GM13976 (cell line): ENCODE measurements at regions not wholly inside any gene's neighbourhood (a gene's known extent, or its start where the extent isn't known, plus 50 kb on each side); places are given as distances from the start of the nearest gene placed in this dataset.

Source experiments
- DNase-seq: peaks from one replicate; pipeline ENCODE4 v3.0.0; 2012; ENCODE audit warnings: low spot score
- in situ Hi-C: fragments of 300-500 bp; cut with MboI; formaldehyde crosslinking; loops from one replicate; pipeline ENCODE4 v1.12.0; 2022; ENCODE audit warnings: low sequenced_read_pairs, mixed read lengths, inconsistent platforms; ENCODE audit not compliant: unreplicated experiment
- TF ChIP-seq, protein P1 (sequence below): IDR thresholded peaks from 2 replicates; pipeline ENCODE4 v1.5.1; 2012; ENCODE audit warnings: borderline replicate concordance, mild to moderate bottlenecking; ENCODE audit not compliant: insufficient read depth; ENCODE audit errors: extremely low read depth, missing control alignments, control extremely low read depth

DNA sequence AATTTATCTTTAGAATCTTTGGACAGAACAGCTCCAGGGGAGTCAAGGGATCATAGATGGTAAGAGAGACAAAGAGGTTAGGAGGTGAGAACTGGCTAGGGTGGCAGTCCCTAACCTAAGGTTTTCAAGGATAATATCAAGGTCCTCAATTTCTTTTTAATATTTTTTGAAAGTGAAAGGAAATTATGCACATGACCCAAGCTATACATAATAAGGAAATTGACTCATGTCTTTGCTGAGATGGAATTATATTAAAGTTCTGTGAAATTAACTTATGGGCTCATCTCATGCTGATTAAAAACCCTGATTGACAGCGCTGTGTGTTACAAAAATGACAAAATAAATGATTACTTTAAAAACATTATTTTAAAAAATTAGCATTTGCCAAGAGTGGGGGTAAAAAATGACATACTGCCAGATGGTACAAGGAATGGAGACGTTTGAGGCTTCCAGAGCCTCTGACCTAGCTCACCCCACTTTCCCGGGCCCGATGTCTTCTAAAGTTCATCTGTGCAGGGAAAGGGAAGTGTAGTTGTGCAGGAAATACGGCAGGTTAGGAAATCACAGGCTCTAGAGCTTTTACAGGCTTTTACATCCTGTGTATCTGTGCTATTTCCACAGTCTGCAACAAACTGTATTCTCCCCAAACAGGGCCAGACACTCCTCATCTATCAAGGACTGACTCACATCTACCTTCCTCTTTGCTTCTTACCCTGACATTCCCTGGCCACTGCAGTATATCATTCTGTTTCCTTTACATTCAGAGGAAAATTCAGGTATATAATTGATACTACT lies 185.6 kb upstream of the PRSS58 start:
- TF ChIP-seq, protein P1, sequence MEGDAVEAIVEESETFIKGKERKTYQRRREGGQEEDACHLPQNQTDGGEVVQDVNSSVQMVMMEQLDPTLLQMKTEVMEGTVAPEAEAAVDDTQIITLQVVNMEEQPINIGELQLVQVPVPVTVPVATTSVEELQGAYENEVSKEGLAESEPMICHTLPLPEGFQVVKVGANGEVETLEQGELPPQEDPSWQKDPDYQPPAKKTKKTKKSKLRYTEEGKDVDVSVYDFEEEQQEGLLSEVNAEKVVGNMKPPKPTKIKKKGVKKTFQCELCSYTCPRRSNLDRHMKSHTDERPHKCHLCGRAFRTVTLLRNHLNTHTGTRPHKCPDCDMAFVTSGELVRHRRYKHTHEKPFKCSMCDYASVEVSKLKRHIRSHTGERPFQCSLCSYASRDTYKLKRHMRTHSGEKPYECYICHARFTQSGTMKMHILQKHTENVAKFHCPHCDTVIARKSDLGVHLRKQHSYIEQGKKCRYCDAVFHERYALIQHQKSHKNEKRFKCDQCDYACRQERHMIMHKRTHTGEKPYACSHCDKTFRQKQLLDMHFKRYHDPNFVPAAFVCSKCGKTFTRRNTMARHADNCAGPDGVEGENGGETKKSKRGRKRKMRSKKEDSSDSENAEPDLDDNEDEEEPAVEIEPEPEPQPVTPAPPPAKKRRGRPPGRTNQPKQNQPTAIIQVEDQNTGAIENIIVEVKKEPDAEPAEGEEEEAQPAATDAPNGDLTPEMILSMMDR: no peak
- in situ Hi-C loops: no loop called here
- DNase-seq: no peak

DNA sequence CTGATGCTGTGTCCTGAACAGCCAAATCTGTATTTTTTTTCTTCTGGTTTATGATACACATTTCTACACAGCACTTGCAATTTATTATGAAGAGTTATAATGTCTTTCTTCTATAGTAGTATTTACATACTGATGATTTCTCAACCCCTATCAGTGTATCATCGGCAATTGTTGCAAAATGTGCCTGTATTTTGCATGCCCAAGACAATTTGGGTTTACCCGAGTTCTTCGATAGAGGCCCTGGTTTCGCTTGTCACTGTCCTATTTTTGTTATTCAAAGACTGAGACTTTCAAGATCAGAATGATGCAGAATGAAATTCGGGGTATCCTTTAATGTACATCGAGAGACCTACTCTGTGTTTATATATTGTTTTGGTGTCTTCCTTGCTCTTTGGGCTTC lies 184.5 kb upstream of the PRSS58 start:
- DNase-seq: no peak
- in situ Hi-C loops: no loop called here
- TF ChIP-seq, protein P1: no peak

DNA sequence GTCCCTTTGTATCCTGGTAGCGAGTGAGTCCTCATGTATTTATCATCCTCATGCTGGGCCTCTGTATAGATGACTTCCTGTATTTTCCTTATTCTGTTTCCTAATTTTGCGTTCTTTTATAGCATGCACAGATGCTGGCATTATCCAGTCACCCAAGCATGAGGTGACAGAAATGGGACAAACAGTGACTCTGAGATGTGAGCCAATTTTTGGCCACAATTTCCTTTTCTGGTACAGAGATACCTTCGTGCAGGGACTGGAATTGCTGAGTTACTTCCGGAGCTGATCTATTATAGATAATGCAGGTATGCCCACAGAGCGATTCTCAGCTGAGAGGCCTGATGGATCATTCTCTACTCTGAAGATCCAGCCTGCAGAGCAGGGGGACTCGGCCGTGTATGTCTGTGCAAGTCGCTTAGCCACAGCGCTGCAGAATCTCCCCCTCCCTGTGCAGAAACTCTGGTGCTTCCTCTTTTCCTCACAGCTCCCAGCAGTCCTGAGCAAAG lies 183.1 kb upstream of the PRSS58 start:
- DNase-seq: no peak
- in situ Hi-C loops: no loop called here
- TF ChIP-seq, protein P1: no peak

DNA sequence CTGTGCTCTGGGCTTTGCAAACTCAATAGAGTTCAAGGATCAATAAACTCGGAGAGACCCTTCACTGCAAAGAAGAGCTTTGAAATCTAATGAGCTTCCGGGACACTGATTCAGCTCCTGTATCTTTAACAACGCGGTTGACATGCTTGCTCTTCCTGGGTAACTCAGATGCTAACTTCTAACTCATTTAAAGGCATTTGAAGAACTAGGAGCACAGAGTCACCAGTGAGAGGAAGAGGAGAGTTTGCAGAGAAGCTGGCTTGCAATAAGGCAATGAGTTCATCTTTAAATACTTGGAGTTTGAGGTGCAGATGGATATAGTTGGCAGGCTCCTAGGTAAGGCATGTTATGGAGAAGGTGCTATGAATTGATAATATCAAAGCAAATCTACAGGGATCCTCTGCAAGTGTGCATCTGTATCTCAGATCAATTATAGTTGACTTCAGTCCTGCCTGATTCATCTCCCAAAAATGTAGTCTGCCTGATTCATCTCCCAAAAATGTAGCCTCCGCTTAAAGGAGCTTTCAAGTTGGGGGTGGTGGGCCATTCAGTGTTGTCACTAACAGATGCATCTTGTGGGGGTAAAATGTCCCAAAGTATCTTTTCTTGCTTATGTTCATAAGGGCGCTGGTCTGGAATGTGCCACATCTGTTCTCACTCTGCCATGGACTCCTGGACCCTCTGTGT lies 182.5 kb upstream of the PRSS58 start:
- TF ChIP-seq, protein P1: no peak
- DNase-seq: no peak
- in situ Hi-C loops: no loop called here

DNA sequence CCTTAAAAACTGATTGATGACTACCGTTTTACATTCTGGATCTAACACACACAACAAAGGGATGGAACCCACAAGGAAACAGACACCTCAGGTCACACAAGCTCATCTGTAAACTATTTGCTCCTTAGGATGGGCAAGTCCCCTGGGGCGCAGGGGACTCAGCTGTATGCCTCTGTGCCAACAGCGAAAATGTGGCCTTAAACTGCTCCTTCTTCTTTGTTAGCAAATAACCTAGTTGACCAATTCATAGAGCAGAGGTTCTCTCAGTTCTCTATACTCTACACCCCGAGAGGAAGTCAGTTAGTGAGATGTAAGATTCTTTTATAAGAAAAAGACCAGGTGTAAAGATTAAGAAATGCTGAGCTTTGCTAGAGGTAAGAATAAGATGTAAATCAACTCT lies 181.9 kb upstream of the PRSS58 start:
- TF ChIP-seq, protein P1: no peak
- in situ Hi-C loops: no loop called here

DNA sequence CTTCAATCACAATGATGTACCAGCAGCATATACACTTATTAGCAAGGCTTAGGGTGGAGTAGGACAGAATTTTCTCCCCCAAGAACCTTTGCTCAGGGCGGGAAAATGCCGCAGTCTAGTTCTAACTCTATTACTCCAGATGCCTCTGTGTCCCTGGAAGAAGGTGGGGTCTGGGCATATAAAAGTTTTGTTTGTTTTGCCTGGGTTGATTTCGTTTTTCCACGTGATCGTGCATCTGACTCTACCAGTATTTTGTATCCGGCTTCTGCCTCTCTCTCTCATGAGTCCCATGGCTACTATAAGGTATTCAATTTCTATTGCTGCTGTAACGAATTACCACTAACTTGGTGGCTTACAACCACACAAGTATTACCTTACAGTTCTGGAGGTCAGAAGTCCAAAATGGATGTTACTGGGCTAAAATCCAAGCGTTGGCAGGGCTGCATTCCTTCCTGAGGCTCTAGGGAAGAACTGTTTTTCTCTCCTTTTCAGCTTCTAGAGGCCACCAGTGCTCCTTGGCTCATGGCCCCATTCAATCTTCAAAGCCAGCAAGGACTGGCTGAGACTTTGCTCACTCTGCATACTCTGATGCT lies 181.2 kb upstream of the PRSS58 start:
- no peak for DNase-seq
- in situ Hi-C loops: no loop called here
- TF ChIP-seq, protein P1: no peak

More for the DNA sequence above, 181.9 kb upstream of the PRSS58 start:
- DNase-seq: peak; percentile 16
